GM18858 (cell line): ENCODE measurements at regions not wholly inside any gene's neighbourhood (a gene's known extent, or its start where the extent isn't known, plus 50 kb on each side); places are given as distances from the start of the nearest gene placed in this dataset.
A peak's percentile ranks its signal among the peaks of the same experiment; 100 is the strongest.

Source experiments
- ATAC-seq: cut with Tn5 transposase; IDR thresholded peaks from one replicate; pipeline ENCODE4 v1.9.1; 2021; ENCODE audit not compliant: unreplicated experiment

DNA sequence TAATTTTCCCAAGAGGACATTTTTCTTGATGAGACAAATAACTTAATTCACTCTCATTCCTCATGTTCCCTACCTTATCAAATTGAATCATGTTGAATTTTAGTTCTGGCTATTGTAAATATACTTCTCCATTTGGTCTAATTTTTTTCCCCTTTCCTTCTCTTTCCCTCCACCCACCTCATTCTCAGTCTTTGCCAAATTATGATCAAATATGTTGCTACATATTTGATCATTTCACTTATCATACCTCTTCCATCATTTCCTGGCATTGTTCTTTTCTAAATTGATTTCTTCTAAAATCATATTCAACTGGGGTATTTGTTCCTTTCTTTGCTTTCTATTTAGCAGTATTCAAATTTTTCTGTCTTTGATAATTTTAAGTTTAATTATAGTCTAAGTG is 52.3 kb downstream of the HDGFL1 start:
- no peak for ATAC-seq

DNA sequence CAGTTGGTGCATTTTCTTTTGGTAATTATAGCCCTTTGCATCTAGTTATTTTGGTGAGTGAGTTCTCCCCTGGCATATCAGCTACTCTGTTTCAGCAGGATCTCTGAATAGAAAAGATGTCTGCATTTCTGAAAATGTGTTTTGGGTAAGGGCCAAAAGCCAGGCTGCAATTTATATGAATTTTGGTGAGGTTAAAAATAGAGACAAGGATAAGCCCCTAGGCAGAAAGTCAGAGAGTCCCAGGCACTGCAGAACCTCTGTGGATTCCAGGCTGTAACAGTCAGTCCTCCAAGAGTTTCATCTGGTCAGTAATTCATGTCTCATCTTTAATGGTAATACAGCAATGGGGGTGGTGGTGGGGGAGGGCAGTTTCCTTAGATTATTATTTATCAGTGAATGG is 53.0 kb downstream of the HDGFL1 start:
- ATAC-seq, result no peak

DNA sequence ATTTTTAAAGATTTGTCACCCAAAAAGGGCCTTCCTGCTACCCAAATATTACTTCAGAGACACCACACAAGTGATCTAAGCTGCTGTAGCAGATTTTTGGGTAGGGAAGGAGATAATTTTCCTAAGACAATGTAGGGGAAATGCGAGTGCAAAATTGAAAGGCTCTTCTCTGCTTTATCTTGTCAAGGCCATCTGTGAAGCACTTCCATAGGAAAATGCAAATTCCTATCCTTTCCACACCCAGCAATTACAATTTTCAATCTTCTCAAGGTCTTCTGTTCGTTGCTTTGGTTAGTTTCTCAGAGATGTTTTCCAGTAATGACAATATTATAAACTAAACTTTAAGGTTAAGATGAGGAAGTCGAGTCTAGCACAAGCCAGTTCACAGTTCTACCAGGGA is 53.4 kb downstream of the HDGFL1 start:
- ATAC-seq, result no peak

DNA sequence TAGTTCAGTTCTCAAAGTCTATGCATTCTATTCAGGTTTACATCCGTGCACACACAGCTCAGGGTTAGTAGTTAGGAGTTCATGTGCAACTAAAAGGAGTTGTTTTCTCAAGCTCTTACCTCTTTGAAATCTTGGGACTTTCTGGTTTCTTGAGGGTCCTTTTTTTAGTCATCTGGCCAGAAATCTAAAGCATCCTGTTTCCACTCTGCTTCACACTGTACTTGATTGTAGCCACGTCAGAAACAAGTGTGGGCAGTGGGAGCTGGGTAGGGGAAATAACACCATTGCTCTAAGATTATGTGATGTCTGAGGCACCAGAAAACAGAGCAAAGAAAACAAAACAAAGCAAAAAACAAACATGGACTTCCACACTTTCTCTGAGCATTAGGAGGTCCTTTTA is 58.3 kb downstream of the HDGFL1 start:
- ATAC-seq, result no peak

DNA sequence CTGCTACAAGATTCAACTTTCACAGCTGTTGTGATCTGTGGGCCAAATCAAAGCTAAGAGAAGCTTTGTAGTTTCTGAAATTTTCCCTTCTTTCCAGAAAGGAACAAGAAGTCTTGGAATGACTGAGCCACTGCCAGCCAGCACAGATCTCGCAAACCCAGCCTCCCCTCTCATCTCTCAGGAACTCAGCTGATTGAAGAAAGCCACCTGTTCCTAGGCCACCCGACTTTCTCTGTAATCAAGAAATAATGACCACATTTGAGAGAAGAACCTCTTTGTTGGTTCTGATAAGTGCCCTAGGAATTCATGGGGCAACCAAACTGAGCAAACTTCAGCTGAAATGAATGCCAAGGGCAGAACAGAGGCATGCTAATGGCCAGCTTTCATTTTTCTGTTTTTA is 61.7 kb downstream of the HDGFL1 start:
- ATAC-seq, result no peak

DNA sequence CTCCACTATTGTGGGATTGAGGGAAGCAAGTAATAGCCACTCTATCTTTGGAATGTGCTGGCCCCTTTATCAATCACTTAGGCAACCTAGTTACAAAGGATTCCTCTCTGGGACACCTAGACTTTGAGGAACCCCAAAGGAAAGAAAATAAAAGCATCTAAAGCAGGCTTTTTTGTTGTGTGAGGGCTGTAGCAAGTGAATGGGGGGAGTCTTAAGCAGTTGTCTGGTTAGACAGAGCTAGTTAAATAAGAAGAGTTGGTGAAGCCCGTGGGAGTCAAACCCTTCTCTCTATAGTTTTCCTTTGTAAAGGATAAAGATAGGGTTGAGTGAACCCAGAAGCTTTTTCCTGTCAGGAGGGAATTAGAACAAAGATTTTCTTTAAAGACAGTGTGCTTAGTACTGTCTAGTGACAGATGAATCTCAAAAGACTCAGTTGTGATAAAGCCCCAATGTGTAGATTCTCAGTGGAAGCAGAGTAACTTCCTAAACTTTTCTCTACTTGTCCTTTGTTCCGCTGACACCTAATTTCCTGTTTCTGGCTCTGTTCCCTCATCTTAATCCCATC is 63.3 kb downstream of the HDGFL1 start:
- ATAC-seq, result no peak

DNA sequence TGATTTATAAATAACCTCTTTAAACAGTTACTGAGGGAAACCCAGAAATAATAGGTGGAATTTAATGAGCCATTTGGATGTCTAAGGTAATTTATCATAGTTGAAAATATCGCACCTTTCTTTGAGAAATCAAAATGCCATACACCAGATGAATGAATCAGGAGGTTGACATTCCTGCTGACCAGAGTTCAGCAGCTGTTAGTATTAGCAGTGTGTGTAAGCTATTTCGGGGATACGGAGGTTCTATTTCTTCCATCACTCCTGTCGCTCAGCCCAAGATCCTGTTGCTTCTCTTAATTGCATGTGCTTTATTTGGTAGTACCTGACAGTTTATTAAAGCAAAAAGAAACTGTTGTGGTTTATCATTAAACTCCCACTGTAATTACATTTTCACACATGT is 67.1 kb downstream of the HDGFL1 start:
- no peak for ATAC-seq

DNA sequence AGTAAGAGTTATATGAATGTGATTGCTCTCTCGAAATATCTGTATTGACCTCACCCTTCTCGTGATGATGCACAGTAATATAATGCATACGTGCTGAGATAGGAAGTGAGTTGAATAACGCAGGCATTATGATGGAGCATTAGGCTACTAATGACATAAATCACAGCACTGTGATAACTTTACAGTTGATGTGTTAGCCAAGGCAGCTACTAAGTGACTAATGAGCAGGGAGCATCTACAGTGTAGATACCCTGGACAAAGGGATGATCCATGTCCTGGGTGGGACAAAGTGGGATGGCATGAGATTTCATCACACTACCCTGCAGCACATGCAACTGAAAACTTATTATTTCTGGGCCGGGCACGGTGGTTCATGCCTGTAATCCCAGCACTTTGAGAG is 68.4 kb downstream of the HDGFL1 start:
- no peak for ATAC-seq

DNA sequence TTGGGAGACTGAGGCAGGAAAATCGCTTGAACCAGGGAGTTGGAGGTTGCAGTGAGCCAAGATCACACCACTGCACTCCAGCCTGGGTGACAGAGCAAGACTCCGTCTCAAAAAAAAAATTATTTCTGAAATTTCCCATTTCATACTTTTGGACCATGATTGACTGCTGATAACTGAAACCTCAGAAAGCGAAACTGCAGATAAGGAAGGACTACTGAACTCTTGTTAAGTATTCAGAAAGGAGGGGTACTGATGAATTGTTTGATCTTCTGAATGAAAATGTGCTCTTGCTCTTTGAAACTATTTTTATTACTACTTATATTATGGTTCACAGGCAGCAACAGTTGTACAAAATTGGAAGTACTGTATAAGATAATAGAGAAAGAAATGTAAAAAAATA is 69.0 kb downstream of the HDGFL1 start:
- no peak for ATAC-seq

DNA sequence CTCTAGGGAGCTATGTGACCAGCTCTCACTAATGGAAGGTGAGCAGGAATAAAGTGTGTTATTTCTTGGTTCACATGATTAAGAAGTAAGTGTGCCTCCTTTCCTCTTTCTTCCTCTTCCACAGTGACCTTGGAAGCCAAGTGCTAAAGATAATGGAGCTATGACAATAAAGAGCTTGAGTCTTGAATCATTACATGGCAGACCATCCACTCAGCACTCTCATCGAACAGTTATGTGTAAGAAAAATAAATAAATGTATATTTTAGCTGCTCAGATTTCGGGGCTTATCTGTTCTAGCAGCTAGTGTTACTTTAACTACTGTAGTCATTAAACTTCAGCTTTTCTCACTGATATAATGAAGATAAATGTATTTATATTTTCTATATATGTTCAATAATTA is 72.9 kb downstream of the HDGFL1 start:
- no peak for ATAC-seq

DNA sequence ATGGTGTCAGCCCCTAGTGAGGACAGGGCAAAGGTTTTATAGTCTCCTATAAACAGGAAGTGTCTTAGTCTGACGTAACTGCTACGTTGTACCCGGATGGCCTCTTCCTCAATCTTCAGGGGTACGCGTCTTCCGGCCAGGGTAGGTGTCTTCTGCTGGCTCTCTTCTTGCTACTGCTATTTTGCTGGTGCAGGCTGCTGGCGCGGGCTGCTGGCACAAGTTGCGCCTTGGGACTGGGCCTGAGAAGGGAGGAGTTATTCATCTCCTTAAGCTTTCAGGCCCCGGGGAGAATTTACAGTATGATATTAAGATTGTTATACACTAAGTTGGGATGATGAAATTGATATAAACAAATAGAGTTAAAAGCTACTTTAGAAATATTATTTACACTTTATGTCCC is 74.4 kb downstream of the HDGFL1 start:
- ATAC-seq, result no peak

DNA sequence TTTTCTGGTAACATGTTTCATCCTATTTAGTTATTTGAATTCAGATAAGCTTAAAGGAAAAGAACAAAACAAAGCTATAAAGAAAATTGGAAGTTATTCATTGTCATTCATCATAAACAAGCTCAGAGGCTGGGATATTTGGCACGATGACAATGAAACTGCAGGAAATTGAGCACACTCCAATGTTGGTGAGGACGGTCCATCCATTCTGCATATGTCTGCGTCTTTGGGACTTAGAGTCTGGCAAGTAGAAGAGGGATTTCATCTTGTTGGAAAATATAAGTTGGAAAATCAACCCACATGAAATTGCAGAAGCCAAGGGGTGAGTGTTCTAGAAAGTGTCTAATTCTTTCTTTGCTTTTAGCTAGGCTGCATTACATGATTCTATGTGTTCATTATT is 78.4 kb downstream of the HDGFL1 start:
- ATAC-seq, result no peak

DNA sequence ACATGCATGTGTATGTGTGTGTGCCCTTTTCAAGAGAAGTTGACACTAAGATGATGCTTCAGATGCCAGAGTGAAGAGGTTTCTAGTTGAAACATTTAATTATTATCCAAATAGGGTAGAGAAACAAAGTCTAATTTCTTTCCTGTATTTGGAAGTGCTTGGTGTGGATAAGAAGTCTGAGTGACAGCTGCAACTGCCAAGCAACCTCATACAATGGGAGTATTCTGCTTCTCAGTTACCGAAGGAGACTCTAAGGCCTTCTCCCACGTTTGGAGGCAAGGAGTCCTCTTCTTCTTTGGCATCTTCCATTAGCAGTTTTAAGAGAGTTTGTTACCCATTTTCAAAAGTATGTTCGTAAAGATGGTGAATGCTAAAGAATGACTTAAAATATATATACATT is 82.4 kb downstream of the HDGFL1 start:
- no peak for ATAC-seq

DNA sequence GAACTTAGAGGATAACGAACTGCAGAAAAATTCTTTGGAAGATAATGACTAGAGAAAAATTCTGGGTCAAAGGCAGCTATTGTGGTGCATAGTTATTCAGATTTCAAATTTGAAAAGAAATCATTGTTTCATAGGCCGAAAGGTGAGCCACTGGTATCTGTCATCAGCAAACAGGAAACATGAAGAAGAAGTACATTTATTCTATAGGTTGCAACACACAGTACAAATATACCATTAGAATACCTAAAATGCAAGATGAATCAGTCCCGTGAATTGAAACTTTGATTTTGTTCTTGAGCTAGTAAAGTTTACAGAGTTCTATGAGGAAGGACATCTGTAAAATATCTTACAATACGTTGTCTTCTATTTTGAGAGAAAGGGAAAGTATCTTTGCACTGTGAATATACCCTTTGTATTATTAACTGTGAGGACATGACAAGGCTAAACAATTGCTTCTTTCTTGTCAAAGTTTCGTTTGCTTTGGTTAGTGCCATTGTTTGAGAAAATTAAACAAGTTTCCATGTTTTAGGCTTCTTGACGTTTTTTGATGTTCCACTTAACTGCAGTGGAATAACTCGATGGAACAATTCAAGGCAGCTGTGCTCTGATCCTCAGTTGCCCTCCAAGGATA is 84.7 kb downstream of the HDGFL1 start:
- ATAC-seq, result no peak

DNA sequence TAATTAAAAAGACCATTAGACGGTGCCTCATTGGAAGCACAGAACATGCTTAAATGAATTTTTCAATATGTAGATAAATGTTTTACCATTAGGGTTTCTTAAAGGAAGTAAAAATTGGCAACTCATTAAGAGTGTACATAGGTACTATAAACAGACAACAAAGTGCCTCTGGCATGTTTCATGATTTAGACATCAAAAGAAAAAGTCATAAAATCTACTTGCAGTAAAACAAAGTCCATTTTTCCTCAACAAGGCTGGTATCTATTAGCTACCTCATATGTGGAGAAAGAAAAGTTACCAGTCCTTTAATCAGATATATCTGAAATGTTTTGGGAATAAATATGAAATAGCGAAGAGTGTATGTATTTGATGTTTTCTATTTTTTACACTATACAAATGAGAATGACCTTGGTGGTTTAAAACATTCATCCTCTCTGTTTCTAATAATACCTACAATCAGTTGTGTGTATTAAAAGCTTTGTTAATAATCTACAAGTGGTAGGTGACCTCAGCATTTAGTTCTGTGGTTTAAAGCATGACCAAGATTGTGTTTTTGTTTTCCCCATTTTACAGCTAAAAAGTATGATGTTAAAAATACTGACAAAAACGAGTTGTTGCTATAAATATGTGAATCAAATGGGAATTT is 87.5 kb downstream of the HDGFL1 start:
- ATAC-seq, result peak; percentile 70

DNA sequence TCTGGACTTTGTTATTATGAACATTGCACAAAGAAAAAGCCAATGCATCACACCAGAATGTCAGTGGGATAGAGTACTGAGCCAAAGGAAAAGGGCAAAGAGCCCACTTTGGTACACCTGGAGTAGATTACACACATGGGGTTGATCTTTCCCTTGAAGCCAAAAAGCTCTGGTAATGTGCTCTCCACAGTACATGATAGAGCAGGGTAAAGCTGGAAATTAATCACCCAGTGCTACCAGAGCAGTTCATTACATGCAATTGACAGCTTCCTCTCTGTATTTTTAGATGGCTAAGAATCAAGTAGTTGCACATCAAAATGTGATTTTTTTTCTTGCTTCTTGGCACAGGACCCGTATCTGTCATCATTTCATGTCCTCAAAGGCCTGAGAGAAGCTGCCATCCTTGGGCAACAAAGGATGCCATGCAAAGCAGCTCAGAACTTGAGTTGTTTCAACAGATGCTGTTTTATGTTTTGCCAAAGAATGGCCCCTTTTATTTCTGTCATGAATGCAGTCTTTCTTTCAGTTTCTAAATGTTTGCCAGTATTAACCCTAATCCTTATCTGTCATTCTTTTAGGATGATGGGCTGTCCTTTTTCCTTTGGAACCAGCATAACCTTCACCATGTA is 88.1 kb downstream of the HDGFL1 start:
- ATAC-seq, result peak; percentile 38

DNA sequence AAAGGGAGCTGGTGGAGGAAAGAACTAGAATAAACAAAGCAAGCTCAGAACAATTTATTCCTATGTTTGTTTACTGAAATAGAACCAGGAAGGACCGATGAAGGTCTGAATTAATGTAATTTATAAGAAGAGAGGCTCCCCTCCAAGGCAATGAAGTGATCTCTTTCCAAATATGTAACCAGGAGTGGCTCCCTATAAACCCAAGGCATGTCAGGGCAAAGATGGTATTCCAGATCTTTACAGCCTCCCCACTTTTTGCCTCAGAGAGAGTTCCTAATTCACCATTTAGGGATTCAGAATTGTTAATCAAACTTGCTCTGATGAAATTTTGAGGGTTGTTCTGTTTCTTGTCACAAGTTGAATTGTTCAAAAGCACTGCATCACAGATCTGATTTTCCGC is 88.8 kb downstream of the HDGFL1 start:
- no peak for ATAC-seq

DNA sequence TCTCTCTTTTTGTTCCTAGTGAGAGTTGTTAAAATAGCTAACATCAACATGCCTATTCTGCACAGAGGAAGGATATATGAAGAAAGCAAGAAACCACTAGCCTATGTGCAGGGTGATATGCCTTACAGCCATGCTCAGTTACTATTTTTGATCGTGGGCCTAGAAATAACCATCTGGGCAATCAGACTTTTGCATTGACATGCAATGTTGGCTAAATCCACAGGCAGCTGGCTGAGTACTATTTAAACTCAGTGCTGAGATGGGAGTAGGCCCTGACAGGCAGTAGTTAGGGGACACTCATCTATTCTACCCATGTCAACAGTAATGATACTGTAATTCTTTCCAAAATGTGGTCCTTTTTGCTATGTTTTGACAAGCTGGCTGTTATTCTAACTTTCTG is 89.6 kb downstream of the HDGFL1 start:
- no peak for ATAC-seq

DNA sequence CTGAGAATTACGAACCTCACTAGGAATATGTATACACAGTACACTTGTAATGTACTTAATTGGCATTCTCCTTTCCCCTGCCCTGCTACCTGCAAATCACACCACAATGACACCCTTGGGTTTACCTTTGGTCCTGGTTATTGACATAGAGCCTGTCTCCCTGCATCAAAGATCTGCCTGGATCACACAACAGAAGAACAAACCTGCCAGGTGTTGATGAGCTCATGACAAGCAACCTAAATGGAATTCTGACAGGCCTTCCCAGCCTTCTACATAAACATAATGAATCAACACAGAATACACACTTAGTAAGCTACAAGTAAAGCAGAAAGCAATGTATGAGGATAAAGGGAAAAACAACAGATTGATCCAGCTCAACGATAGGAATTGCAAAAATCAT is 95.6 kb downstream of the HDGFL1 start:
- no peak for ATAC-seq

DNA sequence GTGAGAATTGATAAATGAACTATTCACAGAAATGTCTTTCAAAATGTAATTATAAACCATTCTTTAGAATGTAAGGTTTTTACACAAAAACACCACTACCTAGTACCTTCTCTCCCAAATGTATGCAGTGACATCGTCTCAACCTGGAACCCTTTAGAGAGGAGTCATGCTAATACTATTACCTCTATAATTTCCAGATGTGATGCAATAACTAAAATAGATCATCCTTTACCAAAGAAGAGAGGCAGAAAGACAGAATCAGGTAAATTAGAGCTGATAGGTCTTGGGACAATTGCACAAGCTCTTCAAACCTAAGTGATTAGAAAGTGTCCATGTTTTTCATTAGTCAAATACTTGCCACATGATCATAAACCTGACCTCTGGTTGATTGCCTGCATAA is 96.7 kb downstream of the HDGFL1 start:
- no peak for ATAC-seq

DNA sequence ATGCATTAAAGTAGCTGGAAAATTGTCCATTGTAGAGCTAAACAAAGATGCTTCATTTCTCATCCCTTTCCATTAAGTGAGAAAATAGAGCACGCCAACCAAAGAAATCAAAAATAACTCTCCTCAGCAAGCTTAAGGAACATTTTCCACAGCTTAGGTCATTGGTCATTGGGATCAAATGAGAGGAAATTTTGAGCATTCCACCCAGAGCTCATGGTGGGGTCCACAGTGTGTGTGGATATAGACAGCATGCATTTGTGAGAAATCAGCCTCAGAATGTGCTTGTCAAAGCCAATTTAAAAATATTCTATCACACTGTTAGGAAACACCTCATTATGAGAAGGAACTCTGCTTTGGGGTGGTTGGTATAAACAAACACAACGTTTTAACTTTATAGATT is 97.2 kb downstream of the HDGFL1 start:
- no peak for ATAC-seq

DNA sequence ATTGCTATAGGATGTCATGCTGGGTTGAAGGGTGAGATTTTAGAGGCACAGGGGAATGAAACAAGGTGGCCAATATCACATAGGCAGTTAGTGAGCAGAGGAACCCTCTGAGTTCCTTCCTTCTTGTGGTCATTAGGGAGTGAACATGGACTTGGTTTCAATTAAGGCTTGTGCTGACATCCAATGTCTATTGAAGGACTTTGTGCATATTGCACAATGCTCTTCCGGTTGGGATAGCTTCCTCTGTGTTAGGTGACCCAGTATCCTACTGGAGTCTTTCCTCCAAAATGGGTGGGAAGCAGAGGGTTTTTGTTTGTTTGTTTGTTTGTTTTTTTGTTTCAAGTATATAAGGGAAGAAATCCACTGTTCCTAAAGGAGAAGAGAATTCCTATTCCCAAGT is 98.5 kb downstream of the HDGFL1 start:
- no peak for ATAC-seq
